OCI-LY1 (cell line): ENCODE measurements at regions not wholly inside any gene's neighbourhood (a gene's known extent, or its start where the extent isn't known, plus 50 kb on each side); places are given as distances from the start of the nearest gene placed in this dataset.

ENCODE experiments used
- H2AFZ ChIP-seq: fragments of 200-600 bp; sonication (generic), shearing (Covaris generic); 2 replicates; pipeline ENCODE4 v1.6.0; 2014; ENCODE audit warnings: antibody characterized with exemption, mild to moderate bottlenecking, low read length
- H3F3A ChIP-seq: fragments of 200-600 bp; sonication (generic), shearing (Covaris generic); 2 replicates; pipeline ENCODE4 v1.6.0; 2014; ENCODE audit warnings: mild to moderate bottlenecking, antibody characterized with exemption, low read length, moderate library complexity; ENCODE audit not compliant: insufficient read depth
- H3K27ac ChIP-seq: fragments of 200-600 bp; sonication (generic); 2 replicates; pipeline ENCODE4 v1.5.1; 2014; ENCODE audit warnings: low read length, mixed run types, mild to moderate bottlenecking, low read depth; ENCODE audit not compliant: poor library complexity, severe bottlenecking
- H3K27me3 ChIP-seq: fragments of 200-600 bp; sonication (generic); 2 replicates; pipeline ENCODE4 v1.6.0; 2014; ENCODE audit warnings: antibody characterized with exemption, mild to moderate bottlenecking, low read length, moderate library complexity; ENCODE audit not compliant: insufficient read depth
- H3K36me3 ChIP-seq: fragments of 200-600 bp; sonication (generic); 2 replicates; pipeline ENCODE4 v1.6.1; 2014; ENCODE audit warnings: mild to moderate bottlenecking, antibody characterized with exemption, low read length, moderate library complexity, mixed read lengths; ENCODE audit not compliant: insufficient read depth
- H3K4me1 ChIP-seq: fragments of 200-600 bp; sonication (generic); 2 replicates; pipeline ENCODE4 v1.5.1; 2014; ENCODE audit warnings: mild to moderate bottlenecking, low read length, moderate library complexity; ENCODE audit not compliant: insufficient read depth, severe bottlenecking
- H3K4me2 ChIP-seq: fragments of 200-600 bp; sonication (generic), shearing (Covaris generic); 2 replicates; pipeline ENCODE4 v1.6.1; 2014; ENCODE audit warnings: low read length
- H3K4me3 ChIP-seq: fragments of 200-600 bp; sonication (generic); 2 replicates; pipeline ENCODE4 v1.5.1; 2014; ENCODE audit warnings: low read length, low read depth, mild to moderate bottlenecking, mixed read lengths; ENCODE audit not compliant: poor library complexity, severe bottlenecking
- H3K79me2 ChIP-seq: fragments of 200-600 bp; shearing (Covaris generic); 2 replicates; pipeline ENCODE4 v1.6.1; 2016; ENCODE audit warnings: mixed run types, low read length, mixed read lengths; ENCODE audit not compliant: insufficient read depth
- H3K9ac ChIP-seq: fragments of 200-600 bp; sonication (generic), shearing (Covaris generic); 2 replicates; pipeline ENCODE4 v1.6.1; 2014; ENCODE audit warnings: mild to moderate bottlenecking, low read length, mixed read lengths
- H3K9me2 ChIP-seq: fragments of 200-600 bp; sonication (generic), shearing (Covaris generic); 2 replicates; pipeline ENCODE4 v1.6.1; 2014; ENCODE audit warnings: low read depth, mild to moderate bottlenecking, low read length, mixed read lengths
- H3K9me3 ChIP-seq: fragments of 200-600 bp; shearing (Covaris generic); 2 replicates; pipeline ENCODE4 v1.6.1; 2014; ENCODE audit warnings: low read length, mixed read lengths
- H4K20me1 ChIP-seq: fragments of 200-600 bp; sonication (generic), shearing (Covaris generic); 2 replicates; pipeline ENCODE4 v1.6.0; 2016; ENCODE audit warnings: mild to moderate bottlenecking, low read length; ENCODE audit not compliant: insufficient read depth
- EZH2 ChIP-seq: fragments of 200-600 bp; sonication (generic), shearing (Covaris generic); IDR thresholded peaks from 2 replicates; pipeline ENCODE4 v1.8.0; 2017; ENCODE audit warnings: borderline replicate concordance, mixed run types, mild to moderate bottlenecking, antibody characterized with exemption, low read length, moderate library complexity, mixed read lengths
- TF ChIP-seq, protein P1 (sequence below): fragments of 200-600 bp; sonication (generic), shearing (Covaris generic); IDR thresholded peaks from 2 replicates; pipeline ENCODE4 v1.5.1; 2017; ENCODE audit warnings: mild to moderate bottlenecking, antibody characterized with exemption, low read length, moderate library complexity, mixed read lengths

DNA sequence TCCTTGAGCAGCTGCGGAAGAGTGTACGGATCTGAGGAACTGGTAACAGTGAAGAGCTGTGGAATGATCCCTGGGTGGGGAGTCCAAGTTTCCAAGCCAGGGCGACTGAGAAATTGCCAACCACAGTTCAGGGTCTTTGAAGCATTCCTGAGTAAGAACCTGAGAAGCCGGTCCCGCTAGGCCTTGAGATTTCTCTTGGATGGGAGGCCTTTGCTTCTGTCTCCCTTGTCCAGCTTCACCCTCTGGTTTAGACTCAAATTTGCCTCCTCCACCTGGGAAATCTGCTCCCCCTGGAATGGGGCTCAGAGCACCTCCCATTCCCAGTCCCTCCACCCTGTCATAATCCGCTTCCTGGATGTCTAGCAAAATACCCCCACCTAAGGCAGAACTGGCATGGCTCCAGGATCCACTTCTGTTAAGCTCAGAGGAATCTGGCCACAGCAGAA, 127.7 kb upstream of the DLG1 start:
- Histone ChIP-seq H2AFZ (no peak overlapping the region), H3K79me2 (no peaks in the 10 kb centered on the region), H3K4me3 (no peak overlapping the region), H3K9me2 (no peaks in the 10 kb centered on the region), H3K4me2 (no peak overlapping the region), H3K36me3 (no peaks in the 10 kb centered on the region), H3K9me3 (no peaks in the 10 kb centered on the region), H4K20me1 (no peaks in the 10 kb centered on the region), H3K4me1 (no peaks in the 10 kb centered on the region), H3K27ac (no peak overlapping the region), H3F3A (no peaks in the 10 kb centered on the region), H3K27me3 (0 out of 2 replicates have a peak, but pooled peaks cover under 1% of the 10 kb centered on the region), H3K9ac (no peak overlapping the region)
- TF ChIP-seq EZH2: no peak
- TF ChIP-seq, protein P1, sequence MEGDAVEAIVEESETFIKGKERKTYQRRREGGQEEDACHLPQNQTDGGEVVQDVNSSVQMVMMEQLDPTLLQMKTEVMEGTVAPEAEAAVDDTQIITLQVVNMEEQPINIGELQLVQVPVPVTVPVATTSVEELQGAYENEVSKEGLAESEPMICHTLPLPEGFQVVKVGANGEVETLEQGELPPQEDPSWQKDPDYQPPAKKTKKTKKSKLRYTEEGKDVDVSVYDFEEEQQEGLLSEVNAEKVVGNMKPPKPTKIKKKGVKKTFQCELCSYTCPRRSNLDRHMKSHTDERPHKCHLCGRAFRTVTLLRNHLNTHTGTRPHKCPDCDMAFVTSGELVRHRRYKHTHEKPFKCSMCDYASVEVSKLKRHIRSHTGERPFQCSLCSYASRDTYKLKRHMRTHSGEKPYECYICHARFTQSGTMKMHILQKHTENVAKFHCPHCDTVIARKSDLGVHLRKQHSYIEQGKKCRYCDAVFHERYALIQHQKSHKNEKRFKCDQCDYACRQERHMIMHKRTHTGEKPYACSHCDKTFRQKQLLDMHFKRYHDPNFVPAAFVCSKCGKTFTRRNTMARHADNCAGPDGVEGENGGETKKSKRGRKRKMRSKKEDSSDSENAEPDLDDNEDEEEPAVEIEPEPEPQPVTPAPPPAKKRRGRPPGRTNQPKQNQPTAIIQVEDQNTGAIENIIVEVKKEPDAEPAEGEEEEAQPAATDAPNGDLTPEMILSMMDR: no peak

DNA sequence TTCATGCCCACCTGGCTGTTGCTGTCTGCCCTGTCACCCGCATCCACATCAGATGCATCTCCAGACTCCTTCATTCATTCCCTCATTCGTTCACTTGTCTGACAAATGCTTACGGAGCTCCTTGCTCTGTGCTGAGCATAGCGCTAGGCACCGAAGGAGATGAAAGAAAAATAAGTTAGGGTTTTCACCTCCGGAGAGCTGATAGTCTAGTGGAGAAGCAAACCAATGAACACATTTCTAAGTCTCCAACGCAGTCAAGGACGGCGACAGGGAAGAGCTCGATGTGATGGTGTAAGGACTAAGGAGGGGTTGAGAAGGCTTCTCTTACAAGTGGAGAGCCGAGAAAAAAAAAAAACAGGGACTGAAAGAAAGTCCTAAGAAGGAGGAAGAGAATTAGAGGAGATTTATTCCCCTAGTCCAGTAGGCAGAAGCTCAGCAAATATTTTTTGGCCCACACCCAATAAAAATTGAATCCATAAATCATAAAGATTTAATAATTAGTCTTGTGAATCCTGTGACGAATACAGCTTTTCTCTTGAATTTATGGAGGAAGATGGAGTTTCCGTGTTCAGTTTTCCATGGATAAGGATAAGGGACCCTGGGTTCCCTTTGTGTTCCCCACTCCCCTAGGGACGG, 127.2 kb upstream of the DLG1 start:
- H3K4me3 ChIP-seq: no peak overlapping the region
- no peak for TF ChIP-seq EZH2
- TF ChIP-seq, protein P1: no peak

DNA sequence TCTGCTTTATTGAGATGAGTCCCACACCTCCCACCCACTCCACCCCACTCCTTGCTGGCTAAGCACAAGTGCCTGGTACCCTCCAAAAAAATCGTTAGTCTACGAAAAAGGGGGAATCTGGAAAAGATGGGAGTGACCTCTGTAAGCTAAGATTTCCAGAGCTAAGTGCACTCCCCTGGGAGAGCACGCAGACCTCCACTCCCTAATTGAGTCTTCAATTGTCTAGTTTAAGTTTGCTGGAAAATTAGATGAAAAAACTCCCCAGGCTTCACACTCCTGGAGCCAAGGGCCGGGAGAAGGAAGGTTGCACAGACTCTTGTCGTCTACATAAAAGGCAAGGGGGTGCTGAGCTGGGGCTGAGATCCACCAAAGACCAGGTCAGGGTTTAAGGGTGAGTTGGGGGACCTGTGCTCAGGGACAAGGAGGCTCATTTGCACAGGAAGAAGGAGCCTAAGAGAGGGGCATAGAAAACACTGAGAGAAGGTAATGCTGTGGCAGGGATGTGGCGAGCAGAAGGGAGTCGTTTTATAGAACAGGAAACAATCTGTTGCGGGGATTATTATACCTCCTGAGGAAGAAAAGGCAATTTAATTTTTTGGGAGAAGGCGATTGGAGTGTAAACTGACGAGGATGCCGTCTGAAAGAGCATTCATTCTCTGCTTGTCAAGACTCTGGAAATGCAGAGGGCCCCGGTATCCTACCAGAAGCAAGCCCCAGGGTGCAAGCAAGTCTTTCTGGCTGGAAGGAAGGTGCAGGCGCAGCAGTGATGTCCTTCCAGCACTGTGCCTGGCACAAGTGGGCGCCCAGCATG, 126.5 kb upstream of the DLG1 start:
- Histone ChIP-seq H3K79me2 (no peaks in the 10 kb centered on the region), H3K9ac (no peak overlapping the region), H3K4me2 (no peak overlapping the region), H3K4me3 (no peak overlapping the region), H3K9me2 (no peaks in the 10 kb centered on the region), H3K27me3 (no peaks in the 10 kb centered on the region), H2AFZ (no peak overlapping the region), H3F3A (no peaks in the 10 kb centered on the region), H4K20me1 (no peaks in the 10 kb centered on the region), H3K36me3 (no peaks in the 10 kb centered on the region), H3K4me1 (no peaks in the 10 kb centered on the region), H3K27ac (no peak overlapping the region), H3K9me3 (no peaks in the 10 kb centered on the region)
- TF ChIP-seq EZH2: no peak
- TF ChIP-seq, protein P1: no peak

More for the DNA sequence above, 127.2 kb upstream of the DLG1 start:
- Histone ChIP-seq H3K4me2 (no peak overlapping the region), H3K79me2 (no peaks in the 10 kb centered on the region), H3K9ac (no peak overlapping the region), H3K9me2 (no peaks in the 10 kb centered on the region), H3K36me3 (no peaks in the 10 kb centered on the region), H3K9me3 (no peaks in the 10 kb centered on the region), H4K20me1 (no peaks in the 10 kb centered on the region), H3K27me3 (no peaks in the 10 kb centered on the region), H3K4me1 (no peaks in the 10 kb centered on the region), H3F3A (no peaks in the 10 kb centered on the region), H3K27ac (no peak overlapping the region), H2AFZ (no peak overlapping the region)
